BLaER1 (cell line): ENCODE measurements at regions not wholly inside any gene's neighbourhood (a gene's known extent, or its start where the extent isn't known, plus 50 kb on each side); places are given as distances from the start of the nearest gene placed in this dataset.

Experiments
- H3K27ac ChIP-seq: shearing (Covaris generic); formaldehyde crosslinking; 2 replicates; pipeline ENCODE4 v1.8.1; 2022
- H3K27me3 ChIP-seq: shearing (Covaris generic); formaldehyde crosslinking; 2 replicates; pipeline ENCODE4 v1.8.1; 2022
- H3K36me3 ChIP-seq: shearing (Covaris generic); formaldehyde crosslinking; 2 replicates; pipeline ENCODE4 v1.8.1; 2022
- H3K4me1 ChIP-seq: shearing (Covaris generic); formaldehyde crosslinking; 2 replicates; pipeline ENCODE4 v1.8.1; 2022
- H3K4me2 ChIP-seq: shearing (Covaris generic); formaldehyde crosslinking; 2 replicates; pipeline ENCODE4 v1.8.1; 2022
- H3K4me3 ChIP-seq: shearing (Covaris generic); formaldehyde crosslinking; 2 replicates; pipeline ENCODE4 v1.8.1; 2022
- H3K9ac ChIP-seq: shearing (Covaris generic); formaldehyde crosslinking; 2 replicates; pipeline ENCODE4 v1.8.1; 2022
- H3K9me3 ChIP-seq: shearing (Covaris generic); formaldehyde crosslinking; 2 replicates; pipeline ENCODE4 v1.8.1; 2022
- H4K20me1 ChIP-seq: shearing (Covaris generic); formaldehyde crosslinking; 2 replicates; pipeline ENCODE4 v1.8.1; 2022
- Cebpa-rat ChIP-seq: shearing (Covaris generic); IDR thresholded peaks from 2 replicates; pipeline ENCODE4 v1.8.1; 2022

GRCh38 chrX:6681521-6682145 is 146.7 kb upstream of the VCX3A start:
- no peaks in the 10 kb centered on the region for H4K20me1 ChIP-seq
- no peaks in the 10 kb centered on the region for H3K27me3 ChIP-seq
- no peaks in the 10 kb centered on the region for H3K36me3 ChIP-seq
- H3K4me3 ChIP-seq, result no peak overlapping the region
- H3K27ac ChIP-seq, result no peak overlapping the region
- H3K9ac ChIP-seq, result no peak overlapping the region
- no peaks in the 10 kb centered on the region for H3K4me1 ChIP-seq
- no peak for TF ChIP-seq Cebpa-rat
- no peaks in the 10 kb centered on the region for H3K9me3 ChIP-seq
- H3K4me2 ChIP-seq, result no peak overlapping the region

- Histone ChIP-seq H3K36me3 (no peaks in the 10 kb centered on the region), H3K4me2 (no peak overlapping the region), H4K20me1 (no peaks in the 10 kb centered on the region), H3K9me3 (no peaks in the 10 kb centered on the region), H3K9ac (no peak overlapping the region), H3K4me1 (no peaks in the 10 kb centered on the region), H3K4me3 (no peak overlapping the region), H3K27ac (no peak overlapping the region), H3K27me3 (no peaks in the 10 kb centered on the region)
- no peak for TF ChIP-seq Cebpa-rat
These were observed 145.1 kb upstream of the VCX3A start for GRCh38 chrX:6679988-6680387.

DNA sequence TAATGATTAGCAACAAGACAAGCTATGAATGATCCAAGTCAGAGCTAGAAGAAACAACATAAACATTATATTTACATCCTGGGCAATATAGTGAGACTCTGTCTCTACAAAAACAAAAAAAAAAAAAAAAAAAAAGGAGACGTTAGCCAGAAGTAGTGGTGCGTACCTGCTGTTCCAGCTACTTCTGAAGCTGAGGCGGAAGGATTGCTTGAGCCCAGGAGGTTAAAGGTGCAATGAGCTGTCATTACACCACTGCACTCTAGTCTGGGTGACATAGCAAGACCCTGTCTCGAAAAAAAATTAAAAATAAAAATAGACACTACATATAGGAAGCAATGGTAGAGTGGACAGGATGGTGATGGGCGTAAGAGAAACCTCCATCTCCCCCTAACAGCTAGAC is 144.6 kb upstream of the VCX3A start:
- no peak overlapping the region for H3K27ac ChIP-seq
- H3K9me3 ChIP-seq, result no peaks in the 10 kb centered on the region
- no peaks in the 10 kb centered on the region for H3K36me3 ChIP-seq
- no peak for TF ChIP-seq Cebpa-rat
- H3K4me3 ChIP-seq, result no peak overlapping the region
- no peaks in the 10 kb centered on the region for H3K4me1 ChIP-seq
- no peaks in the 10 kb centered on the region for H3K27me3 ChIP-seq
- no peaks in the 10 kb centered on the region for H4K20me1 ChIP-seq
- H3K9ac ChIP-seq, result no peak overlapping the region
- no peak overlapping the region for H3K4me2 ChIP-seq

GRCh38 chrX:6678313-6678712 is 143.4 kb upstream of the VCX3A start:
- H3K27me3 ChIP-seq, result no peaks in the 10 kb centered on the region
- H3K4me1 ChIP-seq, result no peaks in the 10 kb centered on the region
- H3K27ac ChIP-seq, result no peak overlapping the region
- H3K9me3 ChIP-seq, result no peaks in the 10 kb centered on the region
- no peak overlapping the region for H3K9ac ChIP-seq
- H3K4me3 ChIP-seq, result no peak overlapping the region
- H4K20me1 ChIP-seq, result no peaks in the 10 kb centered on the region
- TF ChIP-seq Cebpa-rat, result no peak
- no peak overlapping the region for H3K4me2 ChIP-seq
- no peaks in the 10 kb centered on the region for H3K36me3 ChIP-seq

DNA sequence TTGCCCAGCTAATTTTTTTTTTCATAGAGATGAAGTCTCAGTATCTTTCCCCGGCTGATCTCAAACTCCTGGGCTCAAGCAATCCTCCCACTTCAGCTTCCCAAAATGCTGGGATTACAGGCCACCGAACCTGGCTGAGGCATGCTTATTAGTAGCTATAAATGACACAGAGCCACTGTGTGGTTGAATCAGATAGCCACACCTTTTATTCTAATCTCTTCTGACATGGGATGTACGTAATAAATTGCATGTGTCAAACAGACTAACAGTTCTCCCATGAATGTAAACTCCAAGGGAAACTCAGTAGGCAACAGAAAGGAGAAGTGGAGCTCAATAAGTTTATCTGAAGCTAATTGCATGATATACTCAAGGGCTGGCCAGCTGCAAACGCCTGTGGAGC is 139.8 kb upstream of the VCX3A start:
- H3K9me3 ChIP-seq, result no peaks in the 10 kb centered on the region
- no peak for TF ChIP-seq Cebpa-rat

DNA sequence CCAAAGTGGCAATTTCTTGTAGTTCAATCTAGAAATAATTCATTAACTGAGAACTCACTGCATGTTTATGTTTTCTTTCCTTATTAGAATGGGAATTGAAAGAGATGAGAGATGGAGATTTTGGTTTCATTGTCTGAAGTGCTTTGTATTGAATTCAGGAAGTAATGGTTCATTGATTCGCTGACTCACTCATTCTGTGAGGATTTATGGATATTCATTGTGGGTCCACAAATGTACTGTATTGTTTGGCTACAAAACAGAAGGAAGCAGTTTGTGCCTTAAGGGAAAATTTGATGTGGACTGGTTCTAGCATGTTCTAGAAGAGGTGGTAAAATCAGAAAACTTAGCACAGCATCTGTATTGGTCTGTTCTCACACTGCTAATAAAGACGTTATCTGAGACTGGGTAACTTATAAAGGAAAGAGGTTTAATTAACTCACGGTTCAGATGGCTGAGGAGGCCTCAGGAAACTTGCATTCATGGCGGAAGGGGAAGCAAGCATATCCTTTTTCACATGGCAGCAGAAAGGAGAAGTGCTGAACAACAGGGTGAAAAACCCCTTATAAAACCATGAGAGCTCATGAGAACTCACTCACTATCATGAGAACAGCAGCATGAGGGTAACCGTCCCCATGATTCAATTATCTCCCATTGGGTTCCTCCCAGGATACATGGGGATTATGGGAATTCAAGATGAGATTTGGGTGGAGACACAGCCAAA is 132.3 kb upstream of the VCX3A start:
- no peaks in the 10 kb centered on the region for H3K27me3 ChIP-seq
- H3K9ac ChIP-seq, result no peak overlapping the region
- no peaks in the 10 kb centered on the region for H3K36me3 ChIP-seq
- peak overlapping the region; percentile 38 for H3K27ac ChIP-seq
- H3K4me3 ChIP-seq, result no peak overlapping the region
- no peaks in the 10 kb centered on the region for H4K20me1 ChIP-seq
- peak overlapping the region; percentile 23 for H3K4me2 ChIP-seq
- TF ChIP-seq Cebpa-rat, result no peak
- H3K4me1 ChIP-seq, result peaks cover 12% of the 10 kb centered on the region
- H3K9me3 ChIP-seq, result 0 out of 2 replicates have a peak, but pooled peaks cover 5% of the 10 kb centered on the region

More for the DNA sequence above, 139.8 kb upstream of the VCX3A start:
- Histone ChIP-seq H3K27ac (no peak overlapping the region), H3K4me3 (no peak overlapping the region), H3K36me3 (no peaks in the 10 kb centered on the region), H4K20me1 (no peaks in the 10 kb centered on the region), H3K27me3 (no peaks in the 10 kb centered on the region), H3K4me1 (no peaks in the 10 kb centered on the region), H3K4me2 (no peak overlapping the region), H3K9ac (no peak overlapping the region)

GRCh38 chrX:6666624-6667023 is 131.7 kb upstream of the VCX3A start:
- TF ChIP-seq Cebpa-rat, result no peak
- Histone ChIP-seq H3K4me2 (no peak overlapping the region), H3K9ac (no peak overlapping the region), H3K36me3 (no peaks in the 10 kb centered on the region), H3K27me3 (no peaks in the 10 kb centered on the region), H3K4me3 (no peak overlapping the region), H3K4me1 (peaks cover 12% of the 10 kb centered on the region), H3K9me3 (0 out of 2 replicates have a peak, but pooled peaks cover 5% of the 10 kb centered on the region), H3K27ac (no peak overlapping the region), H4K20me1 (no peaks in the 10 kb centered on the region)

GRCh38 chrX:6661736-6662135 is 126.8 kb upstream of the VCX3A start:
- Histone ChIP-seq H3K9me3 (peaks cover 21% of the 10 kb centered on the region; the same call in 1 of the 2 replicates), H4K20me1 (no peaks in the 10 kb centered on the region), H3K4me3 (no peak overlapping the region), H3K9ac (no peak overlapping the region), H3K27ac (no peak overlapping the region), H3K27me3 (no peaks in the 10 kb centered on the region), H3K36me3 (no peaks in the 10 kb centered on the region), H3K4me1 (peaks cover 1% of the 10 kb centered on the region; the same call in 1 of the 2 replicates), H3K4me2 (no peak overlapping the region)
- TF ChIP-seq Cebpa-rat, result no peak

DNA sequence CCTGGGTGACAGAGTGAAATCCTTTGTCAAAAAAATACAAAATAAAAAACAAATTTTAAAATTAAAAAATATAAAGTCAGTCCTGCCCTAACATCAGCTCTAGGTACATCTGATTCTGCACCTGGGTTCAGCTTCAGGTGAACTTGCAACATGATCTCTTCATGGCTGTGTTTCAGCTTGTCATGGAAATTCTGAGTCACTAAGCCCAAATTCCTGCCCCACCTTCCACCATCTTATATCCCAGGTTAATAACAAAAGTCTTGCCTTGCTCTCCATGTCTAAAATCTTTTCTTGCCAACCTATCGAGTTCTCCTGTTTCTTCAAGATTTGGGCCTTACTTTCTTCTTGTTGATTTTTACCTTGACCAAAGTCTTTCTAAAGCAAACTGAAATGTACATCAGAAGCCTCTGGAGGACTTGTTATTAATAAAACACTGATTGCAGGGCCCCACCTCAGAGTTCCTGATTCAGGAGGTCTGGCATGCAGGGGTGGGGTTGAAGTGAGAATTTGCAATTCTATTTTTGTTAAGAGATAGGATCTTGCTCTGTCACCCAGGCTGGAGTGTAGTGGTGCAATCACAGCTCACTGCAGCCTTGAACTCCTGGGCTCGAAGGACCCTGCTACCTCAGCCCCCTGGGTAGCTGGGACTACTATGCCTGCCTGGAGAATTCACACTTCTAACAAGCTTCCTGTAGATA is 125.8 kb upstream of the VCX3A start:
- Histone ChIP-seq H3K4me2 (no peak overlapping the region), H3K9ac (no peak overlapping the region)

DNA sequence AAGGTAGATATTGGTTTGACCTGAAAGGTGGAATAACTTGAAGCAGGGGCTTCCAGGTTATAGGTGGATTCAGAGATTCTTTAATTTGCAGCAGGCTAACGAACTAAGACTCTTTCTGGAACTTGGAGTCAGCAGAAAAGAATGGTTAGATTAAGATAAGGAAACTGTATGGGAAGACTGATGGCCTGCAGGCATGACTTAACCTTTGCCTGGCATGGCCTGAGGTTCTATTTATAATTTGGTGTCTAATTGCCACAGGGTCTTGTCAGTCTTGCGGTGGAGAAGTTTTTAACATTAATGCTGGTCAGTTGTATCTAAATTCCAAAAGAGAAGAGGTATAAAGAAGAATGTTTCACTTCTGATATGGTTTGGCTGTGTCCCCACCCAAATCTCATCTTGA is 110.3 kb upstream of the VCX3A start:
- no peaks in the 10 kb centered on the region for H3K36me3 ChIP-seq
- no peak overlapping the region for H3K27ac ChIP-seq
- H3K4me2 ChIP-seq, result no peak overlapping the region
- no peaks in the 10 kb centered on the region for H4K20me1 ChIP-seq
- no peak overlapping the region for H3K9ac ChIP-seq
- H3K4me1 ChIP-seq, result no peaks in the 10 kb centered on the region
- peaks cover 13% of the 10 kb centered on the region for H3K9me3 ChIP-seq
- no peaks in the 10 kb centered on the region for H3K27me3 ChIP-seq
- TF ChIP-seq Cebpa-rat, result no peak
- no peak overlapping the region for H3K4me3 ChIP-seq

More for the DNA sequence above, 125.8 kb upstream of the VCX3A start:
- TF ChIP-seq Cebpa-rat, result no peak
- no peaks in the 10 kb centered on the region for H3K36me3 ChIP-seq
- H3K4me1 ChIP-seq, result no peaks in the 10 kb centered on the region
- H3K27me3 ChIP-seq, result no peaks in the 10 kb centered on the region
- H4K20me1 ChIP-seq, result no peaks in the 10 kb centered on the region
- H3K27ac ChIP-seq, result no peak overlapping the region
- H3K4me3 ChIP-seq, result no peak overlapping the region
- H3K9me3 ChIP-seq, result peaks cover 21% of the 10 kb centered on the region; the same call in 1 of the 2 replicates
